GM19438 (cell line): ENCODE measurements at regions not wholly inside any gene's neighbourhood (a gene's known extent, or its start where the extent isn't known, plus 50 kb on each side); places are given as distances from the start of the nearest gene placed in this dataset.
"Not testable (repeated sequence)": the region's sequence is repeated elsewhere in the genome, so short reads cannot be mapped to it uniquely, and the experiment has no call there.

Experiments
- ATAC-seq: cut with Tn5 transposase; IDR thresholded peaks from one replicate; pipeline ENCODE4 v1.9.1; 2021; ENCODE audit warnings: low read depth; ENCODE audit not compliant: unreplicated experiment

- no peak for ATAC-seq
These were observed 135.4 kb upstream of the TAS2R1 start for GRCh38 chr5:9765419-9766140.

GRCh38 chr5:9761706-9762105 lies 131.6 kb upstream of the TAS2R1 start:
- ATAC-seq: no peak

- not testable (repeated sequence) for ATAC-seq
These were observed 122.5 kb upstream of the TAS2R1 start for GRCh38 chr5:9752670-9753069.

GRCh38 chr5:9743507-9743906 lies 113.4 kb upstream of the TAS2R1 start:
- ATAC-seq: no peak

GRCh38 chr5:9742848-9743247 lies 112.7 kb upstream of the TAS2R1 start:
- ATAC-seq: no peak

- ATAC-seq: no peak
These were observed 109.0 kb upstream of the TAS2R1 start for GRCh38 chr5:9739135-9739534.

GRCh38 chr5:9737265-9737664 lies 107.1 kb upstream of the TAS2R1 start:
- no peak for ATAC-seq

- ATAC-seq: no peak
These were observed 103.3 kb upstream of the TAS2R1 start for GRCh38 chr5:9733486-9733885.

- no peak for ATAC-seq
These were observed 101.0 kb upstream of the TAS2R1 start for GRCh38 chr5:9731159-9731558.

GRCh38 chr5:9728261-9728660 lies 98.1 kb upstream of the TAS2R1 start:
- ATAC-seq: no peak

- no peak for ATAC-seq
These were observed 96.8 kb upstream of the TAS2R1 start for GRCh38 chr5:9726931-9727330.

- not testable (repeated sequence) for ATAC-seq
These were observed 95.1 kb upstream of the TAS2R1 start for GRCh38 chr5:9725265-9725664.

- no peak for ATAC-seq
These were observed 94.6 kb upstream of the TAS2R1 start for GRCh38 chr5:9724707-9725106.

- no peak for ATAC-seq
These were observed 92.5 kb upstream of the TAS2R1 start for GRCh38 chr5:9722601-9723180.

GRCh38 chr5:9721161-9721560 lies 91.0 kb upstream of the TAS2R1 start:
- ATAC-seq: no peak

GRCh38 chr5:9720361-9720760 lies 90.2 kb upstream of the TAS2R1 start:
- no peak for ATAC-seq

- no peak for ATAC-seq
These were observed 86.7 kb upstream of the TAS2R1 start for GRCh38 chr5:9716838-9717281.

GRCh38 chr5:9715891-9716335 lies 85.8 kb upstream of the TAS2R1 start:
- ATAC-seq: no peak

- no peak for ATAC-seq
These were observed 83.9 kb upstream of the TAS2R1 start for GRCh38 chr5:9713959-9714586.

GRCh38 chr5:9713356-9713755 lies 83.2 kb upstream of the TAS2R1 start:
- ATAC-seq: no peak

- no peak for ATAC-seq
These were observed 82.8 kb upstream of the TAS2R1 start for GRCh38 chr5:9712911-9713310.

- ATAC-seq: no peak
These were observed 82.4 kb upstream of the TAS2R1 start for GRCh38 chr5:9712506-9712905.
